ENCODE measurements at regions not wholly inside any gene's neighbourhood (a gene's known extent, or its start where the extent isn't known, plus 50 kb on each side); places are given as distances from the start of the nearest gene placed in this dataset.

DNA sequence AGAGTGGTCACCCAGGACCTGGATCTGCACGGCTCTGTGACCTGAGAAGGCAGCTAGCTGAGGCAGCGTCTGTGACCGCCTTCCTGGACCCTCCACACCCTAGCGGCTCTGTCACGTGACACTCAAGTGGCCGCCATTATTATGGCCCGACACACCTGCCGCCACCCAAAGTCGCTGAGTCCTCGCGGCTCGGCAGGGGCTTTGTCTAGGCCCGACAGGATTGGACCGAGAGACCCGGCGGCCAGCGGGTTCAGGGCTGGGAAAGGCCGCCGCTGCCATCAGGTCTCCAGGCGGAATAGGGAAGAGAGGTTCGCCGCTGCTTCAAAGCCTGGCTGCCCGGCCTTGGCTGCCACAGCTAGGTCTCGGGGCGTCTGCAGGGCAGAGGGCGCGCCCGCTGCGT, 1162.5 kb upstream of the LRRTM1 start (continued):
- TF ChIP-seq MEF2A (IDR thresholded peaks at IDR 0.05; ENCODE audit: control insufficient read depth, low read depth, low read length) (no peak), SUPT5H (IDR thresholded peaks at IDR 0.05) (no peak), ZNF644 (tag; IDR thresholded peaks at IDR 0.05; ENCODE audit: low read depth) (no peak), LARP7 (IDR thresholded peaks at IDR 0.05) (no peak), HDAC3 (IDR thresholded peaks at IDR 0.05; ENCODE audit: borderline replicate concordance, partially characterized antibody) (no peak), HIVEP1 (CRISPR knock-in tag; IDR thresholded peaks at IDR 0.05) (no peak), ZNF165 (CRISPR knock-in tag; IDR thresholded peaks at IDR 0.05; ENCODE audit: borderline replicate concordance) (no peak), SIN3A (IDR thresholded peaks at IDR 0.05; ENCODE audit: borderline replicate concordance in 2 of 2, control insufficient read depth in 1 of 2, low read depth in 2 of 2, low read length in 2 of 2) (no peak), TEAD1 (CRISPR knock-in tag; IDR thresholded peaks at IDR 0.05) (no peak), FOSL1 (tag; conservative IDR thresholded peaks at IDR 0.05) (no peak), ZNF311 (CRISPR knock-in tag; IDR thresholded peaks at IDR 0.05) (no peak), SNIP1 (IDR thresholded peaks at IDR 0.05; ENCODE audit: low read depth) (no peak), ZNF407 (IDR thresholded peaks at IDR 0.05; ENCODE audit: low read depth) (no peak), SMAD4 (CRISPR knock-in tag; conservative IDR thresholded peaks at IDR 0.05) (0 out of 2 replicates have a peak, but pooled peaks have one; percentile 37), ZNF830 (CRISPR knock-in tag; IDR thresholded peaks at IDR 0.05) (no peak), EP300 (IDR thresholded peaks at IDR 0.05; ENCODE audit: low read length) (no peak)
- TF ChIP-seq, protein P1, sequence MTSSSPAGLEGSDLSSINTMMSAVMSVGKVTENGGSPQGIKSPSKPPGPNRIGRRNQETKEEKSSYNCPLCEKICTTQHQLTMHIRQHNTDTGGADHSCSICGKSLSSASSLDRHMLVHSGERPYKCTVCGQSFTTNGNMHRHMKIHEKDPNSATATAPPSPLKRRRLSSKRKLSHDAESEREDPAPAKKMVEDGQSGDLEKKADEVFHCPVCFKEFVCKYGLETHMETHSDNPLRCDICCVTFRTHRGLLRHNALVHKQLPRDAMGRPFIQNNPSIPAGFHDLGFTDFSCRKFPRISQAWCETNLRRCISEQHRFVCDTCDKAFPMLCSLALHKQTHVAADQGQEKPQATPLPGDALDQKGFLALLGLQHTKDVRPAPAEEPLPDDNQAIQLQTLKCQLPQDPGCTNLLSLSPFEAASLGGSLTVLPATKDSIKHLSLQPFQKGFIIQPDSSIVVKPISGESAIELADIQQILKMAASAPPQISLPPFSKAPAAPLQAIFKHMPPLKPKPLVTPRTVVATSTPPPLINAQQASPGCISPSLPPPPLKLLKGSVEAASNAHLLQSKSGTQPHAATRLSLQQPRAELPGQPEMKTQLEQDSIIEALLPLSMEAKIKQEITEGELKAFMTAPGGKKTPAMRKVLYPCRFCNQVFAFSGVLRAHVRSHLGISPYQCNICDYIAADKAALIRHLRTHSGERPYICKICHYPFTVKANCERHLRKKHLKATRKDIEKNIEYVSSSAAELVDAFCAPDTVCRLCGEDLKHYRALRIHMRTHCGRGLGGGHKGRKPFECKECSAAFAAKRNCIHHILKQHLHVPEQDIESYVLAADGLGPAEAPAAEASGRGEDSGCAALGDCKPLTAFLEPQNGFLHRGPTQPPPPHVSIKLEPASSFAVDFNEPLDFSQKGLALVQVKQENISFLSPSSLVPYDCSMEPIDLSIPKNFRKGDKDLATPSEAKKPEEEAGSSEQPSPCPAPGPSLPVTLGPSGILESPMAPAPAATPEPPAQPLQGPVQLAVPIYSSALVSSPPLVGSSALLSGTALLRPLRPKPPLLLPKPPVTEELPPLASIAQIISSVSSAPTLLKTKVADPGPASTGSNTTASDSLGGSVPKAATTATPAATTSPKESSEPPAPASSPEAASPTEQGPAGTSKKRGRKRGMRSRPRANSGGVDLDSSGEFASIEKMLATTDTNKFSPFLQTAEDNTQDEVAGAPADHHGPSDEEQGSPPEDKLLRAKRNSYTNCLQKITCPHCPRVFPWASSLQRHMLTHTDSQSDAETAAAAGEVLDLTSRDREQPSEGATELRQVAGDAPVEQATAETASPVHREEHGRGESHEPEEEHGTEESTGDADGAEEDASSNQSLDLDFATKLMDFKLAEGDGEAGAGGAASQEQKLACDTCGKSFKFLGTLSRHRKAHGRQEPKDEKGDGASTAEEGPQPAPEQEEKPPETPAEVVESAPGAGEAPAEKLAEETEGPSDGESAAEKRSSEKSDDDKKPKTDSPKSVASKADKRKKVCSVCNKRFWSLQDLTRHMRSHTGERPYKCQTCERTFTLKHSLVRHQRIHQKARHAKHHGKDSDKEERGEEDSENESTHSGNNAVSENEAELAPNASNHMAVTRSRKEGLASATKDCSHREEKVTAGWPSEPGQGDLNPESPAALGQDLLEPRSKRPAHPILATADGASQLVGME (CRISPR knock-in tag; IDR thresholded peaks at IDR 0.05): no peak
